Spleen (tissue), 7 donors: ENCODE measurements at regions not wholly inside any gene's neighbourhood (a gene's known extent, or its start where the extent isn't known, plus 50 kb on each side); places are given as distances from the start of the nearest gene placed in this dataset.

Experiments
- CTCF ChIP-seq, 11 experiments: fragments of 200-600 bp in 7 of 11; fragments of 450-650 bp in 4 of 11; sonication (generic) in 4 of 11; IDR thresholded peaks in 8 of 11; conservative IDR thresholded peaks in 3 of 11; 1 replicate in 7 of 11; 2 replicates in 4 of 11; pipeline versions ENCODE4 v1.4.0 to v1.8.0; 2016 to 2021; ENCODE audit warnings: antibody characterized with exemption in 11 of 11, inconsistent platforms in 4 of 11, mild to moderate bottlenecking in 1 of 11
- POLR2AphosphoS5 ChIP-seq, 3 donors: sonication (generic); formaldehyde crosslinking; IDR thresholded peaks; one replicate each; pipeline ENCODE4 v1.5.1; 2017; ENCODE audit warnings: antibody characterized with exemption in 3 of 3
- donor health status: DM: no; HTN: no; CAD: no; lungs with moderate emphysema.
- donor health status: DM: no; HTN: no; CAD: no.
- donor health status: DM: no; HTN: no; CAD: no.

- TF ChIP-seq CTCF (IDR thresholded peaks at IDR 0.05 in 8 of 11, conservative IDR thresholded peaks at IDR 0.05 in 3 of 11) (no peak), POLR2AphosphoS5 (IDR thresholded peaks at IDR 0.05) (no peak)
These were observed 58.0 kb upstream of the ZBTB7C start for GRCh38 chr18:48467231-48467630.
